Immature natural killer cell (primary cell): ENCODE measurements at regions not wholly inside any gene's neighbourhood (a gene's known extent, or its start where the extent isn't known, plus 50 kb on each side); places are given as distances from the start of the nearest gene placed in this dataset.

Experiments
- DNase-seq, 3 donors: peaks; one replicate each; pipeline ENCODE4 v3.0.0; 2022; ENCODE audit warnings: mixed read lengths in 1 of 3
- H3K27ac Mint-ChIP-seq, 6 donors: one replicate each; pipeline ENCODE4 v1.8.0; 2020; ENCODE audit warnings: mixed read lengths in 6 of 6, mild to moderate bottlenecking in 5 of 6, inconsistent platforms in 4 of 6, moderate library complexity in 3 of 6
- H3K27me3 Mint-ChIP-seq, 3 donors: one replicate each; pipeline ENCODE4 v1.8.0; 2020 to 2021; ENCODE audit warnings: low read depth in 3 of 3, mild to moderate bottlenecking in 3 of 3, mixed read lengths in 3 of 3, moderate library complexity in 3 of 3, inconsistent platforms in 1 of 3
- H3K36me3 Mint-ChIP-seq, 3 donors: one replicate each; pipeline ENCODE4 v1.8.0; 2020; ENCODE audit warnings: mixed read lengths in 3 of 3, inconsistent platforms in 2 of 3, mild to moderate bottlenecking in 2 of 3
- H3K4me1 Mint-ChIP-seq, 2 donors: one replicate each; pipeline ENCODE4 v1.8.0; 2020; ENCODE audit warnings: inconsistent platforms in 2 of 2, mild to moderate bottlenecking in 2 of 2, mixed read lengths in 2 of 2, moderate library complexity in 1 of 2
- H3K4me3 Mint-ChIP-seq, 5 donors: one replicate each; pipeline ENCODE4 v1.8.0; 2020; ENCODE audit warnings: mild to moderate bottlenecking in 5 of 5, mixed read lengths in 5 of 5, inconsistent platforms in 3 of 5, moderate library complexity in 3 of 5
- H3K9me3 Mint-ChIP-seq, 6 donors: one replicate each; pipeline ENCODE4 v1.8.0; 2020; ENCODE audit warnings: mild to moderate bottlenecking in 6 of 6, mixed read lengths in 6 of 6, inconsistent platforms in 4 of 6, moderate library complexity in 3 of 6

DNA sequence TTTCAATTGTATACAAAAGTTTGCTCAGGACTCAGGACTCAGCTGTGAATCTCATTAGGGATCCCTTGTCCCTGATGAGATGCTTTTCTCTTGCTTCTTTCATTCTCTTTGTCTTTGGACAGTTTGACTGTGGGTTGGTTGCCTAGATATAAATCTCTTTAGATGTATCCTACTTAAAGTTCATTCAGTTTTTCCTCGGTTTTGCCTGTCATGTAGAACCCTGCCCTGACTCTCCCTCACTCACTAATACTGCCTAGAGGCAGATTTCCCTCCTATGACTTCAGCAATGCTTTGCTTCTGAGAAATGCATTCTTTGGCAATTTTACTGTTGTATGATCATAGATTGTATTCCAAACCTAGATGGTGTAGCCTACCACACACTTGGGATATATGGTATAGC, 421.4 kb upstream of the TCF4 start:
- no peak for DNase-seq
- Mint-ChIP-seq H3K4me1 (no peaks in the 10 kb centered on the region), H3K27me3 (peaks cover 2 to 5% (median 5%) of the 10 kb centered on the region in 3 donors), H3K9me3 (peaks cover 4 to 27% (median 10%) of the 10 kb centered on the region in 6 donors), H3K27ac (no peak overlapping the region), H3K36me3 (no peaks in the 10 kb centered on the region), H3K4me3 (no peak overlapping the region)

DNA sequence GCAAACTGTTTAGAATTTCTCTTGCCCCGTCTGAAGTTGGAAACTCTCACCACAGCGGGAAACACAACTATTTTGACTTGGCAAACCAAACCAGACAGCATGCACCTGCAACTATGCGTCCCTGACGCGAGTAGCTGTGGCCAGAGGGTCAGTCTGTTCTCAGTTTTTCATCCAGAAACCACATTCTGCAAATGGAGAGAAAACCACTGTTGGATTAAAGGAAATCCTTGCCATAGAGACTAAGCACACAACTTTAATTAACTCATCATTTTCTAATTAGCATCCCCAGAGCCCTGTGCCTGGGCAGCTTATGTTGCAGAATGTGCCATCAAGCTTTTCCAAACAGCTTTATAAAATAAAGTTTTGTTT, 415.7 kb upstream of the TCF4 start:
- Mint-ChIP-seq H3K4me3 (no peak overlapping the region), H3K27me3 (peaks cover 0 to 2% (median 0%) of the 10 kb centered on the region in 3 donors), H3K9me3 (peaks cover 0 to 4% (median 0%) of the 10 kb centered on the region in 6 donors), H3K4me1 (no peaks in the 10 kb centered on the region), H3K36me3 (no peaks in the 10 kb centered on the region), H3K27ac (no peak overlapping the region)
- DNase-seq = no peak

DNA sequence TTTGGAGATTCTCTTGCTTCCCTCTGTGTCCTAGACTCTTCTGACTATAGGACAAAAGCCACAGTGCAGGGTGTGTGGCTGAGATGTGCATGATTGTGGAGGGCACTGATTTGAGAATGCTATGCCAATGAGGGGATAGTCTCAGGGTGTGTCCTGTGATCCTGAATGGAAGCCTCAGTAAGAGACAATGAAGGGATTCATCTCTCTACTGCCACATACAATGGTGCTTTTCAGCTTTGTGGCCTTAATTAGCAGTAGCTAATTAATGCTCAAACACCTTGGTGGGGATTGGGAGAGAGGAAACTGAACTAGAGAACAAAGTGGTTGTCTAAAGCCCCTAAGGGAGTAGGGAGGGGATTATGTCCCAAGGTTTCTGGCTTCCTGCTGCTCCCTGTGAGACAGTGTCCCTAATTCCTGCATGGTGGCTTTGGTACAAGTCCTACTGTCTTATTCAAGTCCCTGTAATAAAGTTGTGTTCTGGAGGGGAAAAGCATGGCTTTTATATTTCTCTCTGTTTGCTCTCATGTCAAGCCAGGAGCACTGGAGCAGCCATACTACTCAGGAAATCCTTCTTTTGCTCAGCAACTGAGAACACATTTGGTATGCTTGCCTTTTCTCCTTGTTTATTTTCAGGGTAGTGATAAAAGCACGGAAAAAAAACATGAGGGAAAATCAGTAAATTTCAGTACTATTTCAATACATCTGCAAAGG, 415.2 kb upstream of the TCF4 start:
- peaks cover 0 to 2% (median 0%) of the 10 kb centered on the region in 3 donors for H3K27me3 Mint-ChIP-seq
- no peak overlapping the region for H3K4me3 Mint-ChIP-seq
- H3K27ac Mint-ChIP-seq = no peak overlapping the region
- H3K36me3 Mint-ChIP-seq = no peaks in the 10 kb centered on the region
- H3K9me3 Mint-ChIP-seq = peaks cover 0 to 8% (median 0%) of the 10 kb centered on the region in 6 donors
- H3K4me1 Mint-ChIP-seq = no peaks in the 10 kb centered on the region
- no peak for DNase-seq

DNA sequence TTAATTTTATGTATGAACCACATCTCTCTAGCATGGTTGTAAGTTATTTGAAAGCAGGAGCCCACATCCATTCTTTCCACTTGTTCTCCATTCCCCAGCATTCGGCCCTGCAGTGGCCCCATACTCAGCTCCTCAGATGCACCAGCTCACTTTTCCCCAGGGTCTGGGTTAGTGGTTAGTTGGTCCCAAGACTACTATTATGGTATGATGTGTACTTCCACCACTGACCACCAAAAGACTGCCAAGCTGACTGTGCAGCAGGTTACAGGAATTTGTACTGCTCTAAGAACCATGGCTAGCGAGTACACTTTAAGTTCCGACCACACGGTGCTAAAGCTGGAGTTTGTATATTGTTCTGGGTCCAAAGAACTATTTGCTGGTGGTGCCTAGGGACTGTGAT, 413.6 kb upstream of the TCF4 start:
- Mint-ChIP-seq H3K9me3 (peaks cover 0 to 7% (median 0%) of the 10 kb centered on the region in 6 donors), H3K36me3 (no peaks in the 10 kb centered on the region), H3K27ac (no peak overlapping the region), H3K27me3 (peaks cover 0 to 6% (median 0%) of the 10 kb centered on the region in 3 donors), H3K4me3 (no peak overlapping the region), H3K4me1 (peaks cover 0 to 6% of the 10 kb centered on the region in 2 donors)
- no peak for DNase-seq

DNA sequence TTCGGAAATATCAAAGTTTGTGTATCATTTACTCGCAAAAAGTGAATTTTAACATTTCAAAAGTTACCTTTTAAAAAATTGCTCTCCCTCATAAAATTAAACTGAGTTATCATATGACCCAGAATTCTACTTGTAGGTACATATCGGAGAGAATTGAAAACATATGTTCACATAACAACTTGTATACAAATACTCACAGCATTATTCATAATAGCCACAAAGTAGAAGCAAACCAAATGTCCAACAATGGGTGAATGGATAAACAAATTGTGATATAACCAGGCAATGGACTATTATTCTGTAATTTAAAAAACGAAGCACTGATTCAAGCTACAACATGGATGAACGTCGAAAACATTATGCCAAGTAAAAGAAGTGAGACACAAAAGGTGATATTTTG, 412.0 kb upstream of the TCF4 start:
- Mint-ChIP-seq H3K36me3 (no peaks in the 10 kb centered on the region), H3K4me1 (peaks cover 0 to 6% of the 10 kb centered on the region in 2 donors), H3K4me3 (no peak overlapping the region), H3K27me3 (peaks cover 0 to 6% (median 3%) of the 10 kb centered on the region in 3 donors), H3K27ac (no peak overlapping the region), H3K9me3 (peaks cover 0 to 7% (median 0%) of the 10 kb centered on the region in 6 donors)
- no peak for DNase-seq

DNA sequence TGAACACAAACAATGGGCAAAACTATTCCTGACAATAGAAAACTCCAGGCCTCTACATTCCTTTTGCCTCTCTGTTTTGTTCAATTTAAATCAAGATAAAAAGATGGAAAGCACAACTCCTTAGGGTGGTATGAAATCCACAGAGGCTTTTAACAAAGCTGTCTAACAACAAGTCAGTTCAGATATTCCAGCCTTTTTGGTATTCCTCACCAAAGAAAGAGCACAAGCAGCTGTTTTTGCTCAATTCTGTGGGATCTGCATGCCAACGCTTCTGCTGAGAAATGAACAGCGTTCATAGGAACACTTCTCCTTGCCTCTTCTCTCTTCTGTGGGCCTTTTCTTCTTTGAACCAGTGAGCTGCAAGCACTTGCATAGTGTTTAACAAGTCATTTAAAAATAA, 411.6 kb upstream of the TCF4 start:
- peaks cover 0 to 4% (median 3%) of the 10 kb centered on the region in 3 donors for H3K27me3 Mint-ChIP-seq
- peaks cover 0 to 6% of the 10 kb centered on the region in 2 donors for H3K4me1 Mint-ChIP-seq
- no peak overlapping the region for H3K4me3 Mint-ChIP-seq
- no peak for DNase-seq
- H3K36me3 Mint-ChIP-seq = no peaks in the 10 kb centered on the region
- peaks cover 0 to 7% (median 0%) of the 10 kb centered on the region in 6 donors for H3K9me3 Mint-ChIP-seq
- no peak overlapping the region for H3K27ac Mint-ChIP-seq

DNA sequence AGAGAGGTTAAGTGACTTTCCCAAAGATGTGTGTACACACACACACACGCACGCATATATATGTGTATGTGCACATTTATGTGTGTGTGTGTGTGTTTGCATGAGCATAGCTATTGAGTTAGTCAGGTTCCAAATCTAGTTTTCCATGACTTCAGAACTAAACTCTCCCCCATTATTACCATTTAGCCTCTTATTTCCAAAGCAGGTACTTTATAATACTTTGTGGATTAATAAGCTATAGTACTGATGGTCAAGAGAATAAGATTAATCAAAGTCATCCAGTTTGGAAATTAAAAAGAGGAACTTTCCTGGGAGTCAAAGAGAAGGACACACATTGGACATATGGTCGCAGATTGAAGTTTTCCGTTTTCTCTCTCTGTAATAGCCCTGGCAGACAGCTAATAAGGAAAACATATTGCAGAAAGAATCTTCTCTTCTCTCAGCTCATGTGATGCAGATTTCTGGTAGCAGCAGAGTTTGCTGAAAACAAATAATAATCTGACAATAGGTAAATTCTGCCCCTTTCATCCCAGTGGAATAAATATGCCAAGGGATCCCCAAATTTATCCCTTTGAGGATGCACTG, 410.9 kb upstream of the TCF4 start:
- Mint-ChIP-seq H3K27me3 (peaks cover 0 to 4% (median 3%) of the 10 kb centered on the region in 3 donors), H3K4me3 (no peak overlapping the region), H3K36me3 (no peaks in the 10 kb centered on the region), H3K4me1 (peaks cover 0 to 6% of the 10 kb centered on the region in 2 donors), H3K9me3 (peaks cover 0 to 7% (median 0%) of the 10 kb centered on the region in 6 donors), H3K27ac (no peak overlapping the region)
- DNase-seq = no peak

DNA sequence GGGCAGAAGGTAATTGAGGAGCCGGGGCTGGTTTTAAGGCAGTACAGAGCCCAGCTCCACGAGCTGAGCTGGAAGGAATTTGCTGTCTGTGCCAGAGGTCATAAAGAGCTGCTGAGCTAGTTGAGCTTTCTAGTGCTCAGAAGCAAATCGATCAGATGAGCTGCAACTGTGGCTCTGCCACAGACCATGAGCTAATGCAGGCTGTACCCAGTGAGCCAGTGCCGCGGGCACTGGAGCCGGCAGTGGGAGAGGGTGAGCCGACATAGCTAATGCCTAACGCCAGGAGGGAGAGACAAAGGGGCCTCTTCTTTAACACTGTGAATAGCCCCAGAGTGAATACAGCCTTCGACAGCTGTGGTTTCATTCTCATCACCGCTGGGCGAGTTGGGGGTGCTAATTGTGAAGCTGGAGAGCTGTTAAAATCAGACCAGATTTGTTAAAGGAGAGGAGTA, 410.1 kb upstream of the TCF4 start:
- no peak for DNase-seq
- H3K27me3 Mint-ChIP-seq = peaks cover 0 to 4% (median 3%) of the 10 kb centered on the region in 3 donors

DNA sequence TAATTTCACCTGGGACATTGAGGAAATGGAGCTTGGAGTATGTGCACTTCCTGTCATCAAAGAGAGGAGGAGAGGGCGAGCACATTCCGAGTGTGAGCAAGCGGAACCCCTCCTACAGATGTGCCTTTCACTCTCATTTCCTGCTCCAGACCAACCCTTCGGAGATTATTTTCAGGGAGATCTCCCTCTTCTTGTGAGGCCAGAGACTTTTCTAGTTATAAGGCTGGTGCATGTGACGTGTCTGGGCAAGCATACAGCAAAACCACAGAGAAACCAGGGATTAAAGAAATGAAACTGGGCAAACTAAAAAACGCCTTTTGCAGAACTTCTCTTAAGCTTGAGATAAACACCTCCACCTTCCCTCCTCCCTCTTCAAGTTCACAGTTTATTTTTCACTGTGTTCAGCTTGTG, 409.2 kb upstream of the TCF4 start:
- Mint-ChIP-seq H3K27ac (no peak overlapping the region), H3K9me3 (peaks cover 0 to 7% (median 0%) of the 10 kb centered on the region in 6 donors), H3K4me1 (peaks cover 0 to 6% of the 10 kb centered on the region in 2 donors), H3K27me3 (peaks cover 0 to 4% (median 3%) of the 10 kb centered on the region in 3 donors), H3K36me3 (no peaks in the 10 kb centered on the region), H3K4me3 (peak overlapping the region in 1 of 5 donors; percentile 2)
- no peak for DNase-seq

More for the DNA sequence above, 410.1 kb upstream of the TCF4 start:
- Mint-ChIP-seq H3K4me3 (no peak overlapping the region), H3K36me3 (no peaks in the 10 kb centered on the region), H3K27ac (no peak overlapping the region), H3K4me1 (peaks cover 0 to 6% of the 10 kb centered on the region in 2 donors), H3K9me3 (peaks cover 0 to 7% (median 0%) of the 10 kb centered on the region in 6 donors)

DNA sequence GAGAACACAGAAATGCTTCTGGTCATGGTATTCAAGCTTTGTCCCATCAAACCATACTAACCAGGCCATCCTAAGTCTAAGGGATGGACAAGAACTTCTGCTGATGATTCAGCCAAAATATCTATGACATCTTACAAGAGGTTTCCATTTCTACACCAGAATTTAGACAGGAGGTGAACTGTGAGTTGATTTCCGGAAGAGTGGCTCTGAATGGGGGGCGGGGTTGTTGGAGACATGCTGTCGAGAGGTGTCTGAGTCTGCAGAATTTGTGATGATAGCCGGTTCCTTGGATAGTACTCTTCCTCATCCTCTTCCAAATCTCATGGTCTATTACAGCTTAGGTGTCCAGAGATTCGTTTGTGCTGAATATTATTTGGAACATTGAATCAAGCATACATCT, 408.7 kb upstream of the TCF4 start:
- Mint-ChIP-seq H3K27ac (no peak overlapping the region), H3K9me3 (peaks cover 0 to 7% (median 0%) of the 10 kb centered on the region in 6 donors), H3K4me1 (peaks cover 0 to 6% of the 10 kb centered on the region in 2 donors), H3K4me3 (no peak overlapping the region), H3K36me3 (no peaks in the 10 kb centered on the region), H3K27me3 (peaks cover 0 to 4% (median 3%) of the 10 kb centered on the region in 3 donors)
- no peak for DNase-seq

DNA sequence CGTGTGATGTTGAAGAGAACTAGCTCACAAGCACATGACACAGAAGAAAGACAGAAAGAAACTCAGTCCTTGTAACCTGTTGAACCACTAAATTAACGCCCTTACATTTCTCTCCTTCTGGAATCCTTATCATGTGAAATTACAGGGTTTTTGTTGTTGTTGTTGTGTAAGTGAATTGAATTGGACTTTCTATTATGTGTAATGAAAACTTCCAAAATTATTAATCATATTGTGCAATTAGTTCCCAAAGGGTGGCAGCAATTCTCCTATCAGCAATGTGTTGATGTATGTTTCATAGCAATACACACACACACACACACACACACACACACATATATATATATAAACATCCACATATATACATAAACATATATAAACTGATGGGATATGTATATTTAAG, 402.2 kb upstream of the TCF4 start:
- no peak for DNase-seq
- H3K27ac Mint-ChIP-seq = no peak overlapping the region
- peaks cover 5 to 8% (median 6%) of the 10 kb centered on the region in 6 donors for H3K9me3 Mint-ChIP-seq
- no peaks in the 10 kb centered on the region for H3K27me3 Mint-ChIP-seq
- no peaks in the 10 kb centered on the region for H3K36me3 Mint-ChIP-seq
- H3K4me1 Mint-ChIP-seq = no peaks in the 10 kb centered on the region
- no peak overlapping the region for H3K4me3 Mint-ChIP-seq

DNA sequence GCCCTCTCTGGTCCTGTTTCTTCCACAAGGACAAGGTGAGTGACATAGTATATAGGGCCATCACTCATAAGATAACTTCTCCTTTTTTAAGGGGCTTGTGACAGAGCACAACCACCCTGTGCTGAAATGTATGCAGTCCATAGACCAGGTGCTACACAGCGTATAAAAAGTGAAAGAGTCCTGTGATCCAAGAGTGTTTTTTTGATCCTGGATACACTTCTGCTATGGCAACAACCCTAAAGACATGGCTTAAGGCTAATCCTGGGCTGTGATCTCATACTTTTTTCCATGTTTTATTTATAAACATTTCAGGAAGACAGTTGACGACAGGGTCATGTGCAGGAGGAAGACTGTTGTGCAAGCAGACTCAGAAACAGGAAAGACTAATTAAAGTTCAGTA, 400.5 kb upstream of the TCF4 start:
- H3K9me3 Mint-ChIP-seq = peaks cover 5 to 13% (median 9%) of the 10 kb centered on the region in 6 donors
- peaks cover 0 to 1% (median 1%) of the 10 kb centered on the region in 3 donors for H3K27me3 Mint-ChIP-seq
- H3K4me3 Mint-ChIP-seq = no peak overlapping the region
- H3K4me1 Mint-ChIP-seq = no peaks in the 10 kb centered on the region
- no peaks in the 10 kb centered on the region for H3K36me3 Mint-ChIP-seq
- DNase-seq = no peak
- H3K27ac Mint-ChIP-seq = no peak overlapping the region

DNA sequence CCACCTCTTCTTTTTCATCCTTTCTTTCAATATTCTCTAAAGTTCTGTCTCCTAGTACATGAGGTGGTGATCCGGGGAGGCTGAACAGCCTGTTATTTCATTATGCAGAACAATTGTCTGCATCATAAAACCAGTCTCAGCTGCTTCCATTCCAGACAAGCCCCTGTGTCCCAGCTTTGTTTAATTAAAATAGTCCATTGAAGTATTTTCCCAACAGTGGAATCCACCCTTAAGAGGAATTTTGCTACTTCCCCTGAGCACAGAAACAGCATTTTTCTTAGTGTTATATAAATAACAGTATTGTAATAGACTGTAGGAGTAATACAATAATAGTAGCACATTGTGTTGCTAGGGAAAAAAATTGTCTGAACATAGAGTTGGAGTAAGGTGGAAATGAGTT, 395.4 kb upstream of the TCF4 start:
- H3K36me3 Mint-ChIP-seq = no peaks in the 10 kb centered on the region
- DNase-seq = no peak
- H3K4me1 Mint-ChIP-seq = no peaks in the 10 kb centered on the region
- H3K27ac Mint-ChIP-seq = no peak overlapping the region
- no peak overlapping the region for H3K4me3 Mint-ChIP-seq
- peaks cover 5 to 15% (median 9%) of the 10 kb centered on the region in 6 donors for H3K9me3 Mint-ChIP-seq
- H3K27me3 Mint-ChIP-seq = peaks cover 1 to 3% (median 2%) of the 10 kb centered on the region in 3 donors

DNA sequence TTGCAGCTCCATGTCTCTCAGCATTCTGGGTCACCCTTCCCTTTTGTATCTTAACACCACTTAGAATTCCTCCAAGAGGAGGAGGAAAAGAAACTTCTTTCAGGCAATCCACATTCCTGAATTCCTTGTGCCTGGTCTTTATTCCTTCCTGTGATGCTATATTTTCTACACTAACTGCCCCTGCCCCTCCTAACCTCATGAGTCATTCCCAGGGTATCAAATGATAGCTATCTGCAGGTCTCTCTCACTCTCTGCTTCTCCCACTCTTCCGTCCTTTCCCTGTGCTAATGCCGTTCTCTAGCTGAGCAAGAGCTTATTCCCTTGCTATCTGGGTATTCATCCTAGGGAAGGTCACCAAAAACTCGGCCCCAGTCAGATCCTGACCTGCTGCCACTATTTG, 395.0 kb upstream of the TCF4 start:
- Mint-ChIP-seq H3K27me3 (peaks cover 1 to 3% (median 2%) of the 10 kb centered on the region in 3 donors), H3K4me1 (no peaks in the 10 kb centered on the region), H3K27ac (no peak overlapping the region), H3K36me3 (no peaks in the 10 kb centered on the region), H3K9me3 (peaks cover 2 to 11% (median 5%) of the 10 kb centered on the region in 6 donors), H3K4me3 (no peak overlapping the region)
- DNase-seq = no peak
